PC-3 (cell line): ENCODE measurements at regions not wholly inside any gene's neighbourhood (a gene's known extent, or its start where the extent isn't known, plus 50 kb on each side); places are given as distances from the start of the nearest gene placed in this dataset.

Experiments
- ATAC-seq: fragments of 200-7000 bp; cut with Tn5 transposase; 2 replicates; pipeline ENCODE4 v1.9.1; 2020; ENCODE audit warnings: mild to moderate bottlenecking, moderate library complexity
- BruUV-seq: library from RNA; stranded (reverse); fragments of 400-500 nt; replicated peaks from 2 replicates; lab custom pipeline; 2021; lab: Mats Ljungman, UMichigan
- CTCF ChIA-PET: fragments of 300-600 bp; sonication (Branson Sonifier 250); formaldehyde crosslinking; loops from one replicate; lab custom pipeline; 2022; ENCODE audit warnings: antibody characterized with exemption; lab: Charles Lee
- POLR2A ChIA-PET: fragments of 300-600 bp; sonication (Branson Sonifier 250); formaldehyde crosslinking; loops from one replicate; lab custom pipeline; 2022; ENCODE audit warnings: antibody characterized with exemption; ENCODE audit not compliant: unreplicated experiment; lab: Charles Lee
- DNase-seq: peaks from one replicate; pipeline ENCODE4 v3.0.0-alpha.2; 2015
- H2AFZ ChIP-seq: fragments of 300-600 bp; sonication (generic); 2 replicates; pipeline ENCODE4 v1.6.0; 2016; ENCODE audit warnings: antibody characterized with exemption, low read length
- H3F3A ChIP-seq: fragments of 300-600 bp; sonication (generic); one replicate; pipeline ENCODE4 v1.6.0; 2017; ENCODE audit warnings: antibody characterized with exemption, low read length, control low read depth, mild to moderate bottlenecking; ENCODE audit not compliant: unreplicated experiment
- H3K27ac ChIP-seq: fragments of 300-600 bp; sonication (generic); 2 replicates; pipeline ENCODE4 v1.5.1; 2016; ENCODE audit warnings: mild to moderate bottlenecking, low read length
- H3K27me3 ChIP-seq: fragments of 300-600 bp; sonication (generic); 2 replicates; pipeline ENCODE4 v1.6.1; 2016; ENCODE audit warnings: low read length, mixed read lengths
- H3K36me3 ChIP-seq: fragments of 300-600 bp; sonication (generic); 2 replicates; pipeline ENCODE4 v1.6.1; 2016; ENCODE audit warnings: low read depth, mixed run types, low read length, mixed read lengths
- H3K4me1 ChIP-seq: fragments of 300-600 bp; sonication (generic); 2 replicates; pipeline ENCODE4 v1.5.1; 2016; ENCODE audit warnings: low read length; ENCODE audit not compliant: insufficient read depth
- H3K4me2 ChIP-seq: fragments of 300-600 bp; sonication (generic); 2 replicates; pipeline ENCODE4 v1.6.0; 2016; ENCODE audit warnings: low read length
- H3K4me3 ChIP-seq: fragments of 300-600 bp; sonication (generic); 2 replicates; pipeline ENCODE4 v1.5.1; 2016; ENCODE audit warnings: mild to moderate bottlenecking, low read length, mixed read lengths
- H3K79me2 ChIP-seq: fragments of 300-600 bp; sonication (generic); 2 replicates; pipeline ENCODE4 v1.6.1; 2017; ENCODE audit warnings: low read length, mixed read lengths
- H3K9ac ChIP-seq: fragments of 300-600 bp; sonication (generic); 2 replicates; pipeline ENCODE4 v1.6.0; 2016; ENCODE audit warnings: mild to moderate bottlenecking, low read length
- H3K9me2 ChIP-seq: fragments of 300-600 bp; sonication (generic); replicated peaks from 2 replicates; pipeline ENCODE4 v1.6.1; 2016; ENCODE audit warnings: mixed run types, low read length, mixed read lengths
- H3K9me3 ChIP-seq: fragments of 300-600 bp; sonication (generic); 2 replicates; pipeline ENCODE4 v1.6.1; 2016; ENCODE audit warnings: low read length, mixed read lengths
- H4K20me1 ChIP-seq: fragments of 300-600 bp; sonication (generic); 2 replicates; pipeline ENCODE4 v1.6.1; 2016; ENCODE audit warnings: low read length, mixed read lengths
- CTCF ChIP-seq: fragments of 300-600 bp; sonication (generic); conservative IDR thresholded peaks from 2 replicates; pipeline ENCODE4 v1.5.1; 2017; ENCODE audit warnings: antibody characterized with exemption, low read depth, mild to moderate bottlenecking, low read length
- EZH2 ChIP-seq: fragments of 300-600 bp; sonication (generic); IDR thresholded peaks from one replicate; pipeline ENCODE4 v1.6.1; 2017; ENCODE audit warnings: antibody characterized with exemption, mild to moderate bottlenecking, low read length; ENCODE audit not compliant: unreplicated experiment
- EZH2phosphoT487 ChIP-seq: fragments of 300-600 bp; sonication (generic); IDR thresholded peaks from 2 replicates; pipeline ENCODE4 v1.6.1; 2018; ENCODE audit warnings: mild to moderate bottlenecking, antibody characterized with exemption, low read length, borderline replicate concordance
- intact Hi-C: fragments of 100-400 bp; cut with micrococcal nuclease; formaldehyde crosslinking; loops from 2 replicates; pipeline ENCODE4 v1.9.0; 2023

- no TSS peak for BruUV-seq
- Histone ChIP-seq H2AFZ (no peak overlapping the region), H3K4me3 (no peak overlapping the region), H3K27ac (no peak overlapping the region), H4K20me1 (no peaks in the 10 kb centered on the region), H3K9me2 (no peaks in the 10 kb centered on the region), H3K9ac (no peak overlapping the region), H3K27me3 (no peaks in the 10 kb centered on the region), H3F3A (no peaks in the 10 kb centered on the region), H3K4me2 (no peak overlapping the region), H3K9me3 (no peaks in the 10 kb centered on the region), H3K79me2 (no peaks in the 10 kb centered on the region), H3K36me3 (no peaks in the 10 kb centered on the region), H3K4me1 (no peaks in the 10 kb centered on the region)
- TF ChIP-seq CTCF (no peak), EZH2phosphoT487 (no peak), EZH2 (no peak)
- intact Hi-C loops, result no loop called here
- no peak for ATAC-seq
- no peak for DNase-seq
- ChIA-PET CTCF (no interaction called here), POLR2A (no interaction called here)
Measured at GRCh38 chr6:97653517-97653916, 370.5 kb upstream of the MMS22L start.

- Histone ChIP-seq H3F3A (no peaks in the 10 kb centered on the region), H3K36me3 (no peaks in the 10 kb centered on the region), H4K20me1 (no peaks in the 10 kb centered on the region), H3K9me3 (no peaks in the 10 kb centered on the region), H3K4me2 (no peak overlapping the region), H3K9me2 (no peaks in the 10 kb centered on the region), H3K79me2 (no peaks in the 10 kb centered on the region), H3K4me3 (no peak overlapping the region), H3K27ac (no peak overlapping the region), H3K4me1 (no peaks in the 10 kb centered on the region), H3K27me3 (no peaks in the 10 kb centered on the region), H2AFZ (no peak overlapping the region), H3K9ac (no peak overlapping the region)
- no TSS peak for BruUV-seq
- ATAC-seq, result no peak
- intact Hi-C loops, result no loop called here
- CTCF ChIA-PET, result no interaction called here
- DNase-seq, result no peak
- TF ChIP-seq CTCF (no peak), EZH2 (no peak), EZH2phosphoT487 (no peak)
- POLR2A ChIA-PET, result no interaction called here
Measured at GRCh38 chr6:97654674-97655073, 371.7 kb upstream of the MMS22L start.

DNA sequence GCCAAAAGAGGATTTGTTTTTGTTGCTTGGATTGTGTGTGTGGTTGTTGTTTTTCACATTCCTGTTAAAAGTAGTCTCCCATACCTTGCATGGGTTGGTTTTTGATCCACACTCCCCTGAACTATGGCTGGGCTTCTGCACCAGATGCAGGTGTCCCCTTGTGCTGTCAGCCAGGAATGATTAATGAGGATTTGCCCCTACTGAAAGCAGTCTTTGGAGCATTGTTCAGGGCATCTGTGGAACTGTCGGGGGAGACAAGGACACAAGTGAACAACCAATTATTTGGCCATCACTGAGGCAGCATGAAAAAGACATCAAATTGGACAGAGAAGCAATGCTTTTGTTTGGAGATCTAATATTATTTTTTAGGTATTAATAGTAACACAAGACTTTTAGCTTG lies 373.2 kb upstream of the MMS22L start:
- ChIA-PET CTCF (no interaction called here), POLR2A (no interaction called here)
- H3K36me3 ChIP-seq, result no peaks in the 10 kb centered on the region
- ATAC-seq (no peak), DNase-seq (no peak)
- no peaks in the 10 kb centered on the region for H3K4me1 ChIP-seq
- no peak overlapping the region for H3K4me3 ChIP-seq
- no peak overlapping the region for H2AFZ ChIP-seq
- H3K27me3 ChIP-seq, result no peaks in the 10 kb centered on the region
- no peaks in the 10 kb centered on the region for H3K9me3 ChIP-seq
- H3F3A ChIP-seq, result no peaks in the 10 kb centered on the region
- no peaks in the 10 kb centered on the region for H4K20me1 ChIP-seq
- TF ChIP-seq CTCF (no peak), EZH2 (no peak), EZH2phosphoT487 (no peak)
- H3K4me2 ChIP-seq, result no peak overlapping the region
- H3K79me2 ChIP-seq, result no peaks in the 10 kb centered on the region
- intact Hi-C loops, result no loop called here
- no TSS peak for BruUV-seq
- H3K9ac ChIP-seq, result no peak overlapping the region
- H3K9me2 ChIP-seq, result no peaks in the 10 kb centered on the region
- no peak overlapping the region for H3K27ac ChIP-seq
